OCI-LY1 (cell line): ENCODE measurements at regions not wholly inside any gene's neighbourhood (a gene's known extent, or its start where the extent isn't known, plus 50 kb on each side); places are given as distances from the start of the nearest gene placed in this dataset.

Source experiments
- EZH2 ChIP-seq: fragments of 200-600 bp; sonication (generic), shearing (Covaris generic); IDR thresholded peaks from 2 replicates; pipeline ENCODE4 v1.8.0; 2017; ENCODE audit warnings: borderline replicate concordance, mixed run types, mild to moderate bottlenecking, antibody characterized with exemption, low read length, moderate library complexity, mixed read lengths
- TF ChIP-seq, protein P1 (sequence below): fragments of 200-600 bp; sonication (generic), shearing (Covaris generic); IDR thresholded peaks from 2 replicates; pipeline ENCODE4 v1.5.1; 2017; ENCODE audit warnings: mild to moderate bottlenecking, antibody characterized with exemption, low read length, moderate library complexity, mixed read lengths

DNA sequence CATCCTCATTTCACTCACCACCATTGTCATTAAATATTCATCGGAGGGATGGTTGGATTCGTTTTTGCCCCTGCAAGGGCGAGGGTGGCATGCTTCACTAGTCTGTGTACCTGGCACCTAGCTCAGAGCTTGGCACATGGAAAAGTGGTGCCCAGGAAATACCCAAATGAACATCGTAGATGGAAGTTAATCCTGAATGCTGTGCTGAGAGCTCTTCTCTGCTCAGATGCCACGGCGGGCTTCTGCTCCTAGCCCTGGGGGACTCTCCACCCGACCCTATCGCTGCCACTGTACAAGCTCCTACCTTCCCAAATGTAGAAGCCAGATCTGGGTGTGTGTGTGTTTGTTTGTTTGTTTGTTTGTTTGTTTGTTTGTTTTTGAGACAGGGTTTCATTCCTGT lies 113.0 kb upstream of the ZNF507 start:
- TF ChIP-seq, protein P1, sequence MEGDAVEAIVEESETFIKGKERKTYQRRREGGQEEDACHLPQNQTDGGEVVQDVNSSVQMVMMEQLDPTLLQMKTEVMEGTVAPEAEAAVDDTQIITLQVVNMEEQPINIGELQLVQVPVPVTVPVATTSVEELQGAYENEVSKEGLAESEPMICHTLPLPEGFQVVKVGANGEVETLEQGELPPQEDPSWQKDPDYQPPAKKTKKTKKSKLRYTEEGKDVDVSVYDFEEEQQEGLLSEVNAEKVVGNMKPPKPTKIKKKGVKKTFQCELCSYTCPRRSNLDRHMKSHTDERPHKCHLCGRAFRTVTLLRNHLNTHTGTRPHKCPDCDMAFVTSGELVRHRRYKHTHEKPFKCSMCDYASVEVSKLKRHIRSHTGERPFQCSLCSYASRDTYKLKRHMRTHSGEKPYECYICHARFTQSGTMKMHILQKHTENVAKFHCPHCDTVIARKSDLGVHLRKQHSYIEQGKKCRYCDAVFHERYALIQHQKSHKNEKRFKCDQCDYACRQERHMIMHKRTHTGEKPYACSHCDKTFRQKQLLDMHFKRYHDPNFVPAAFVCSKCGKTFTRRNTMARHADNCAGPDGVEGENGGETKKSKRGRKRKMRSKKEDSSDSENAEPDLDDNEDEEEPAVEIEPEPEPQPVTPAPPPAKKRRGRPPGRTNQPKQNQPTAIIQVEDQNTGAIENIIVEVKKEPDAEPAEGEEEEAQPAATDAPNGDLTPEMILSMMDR = no peak
- TF ChIP-seq EZH2 = no peak
